ENCODE measurements at regions not wholly inside any gene's neighbourhood (a gene's known extent, or its start where the extent isn't known, plus 50 kb on each side); places are given as distances from the start of the nearest gene placed in this dataset.

GRCh38 chrX:42129022-42129940, 205.9 kb upstream of the CASK start:
- Histone ChIP-seq H3K4me3 (ENCODE audit: insufficient read length, low read depth) (no peak overlapping the region), H3K4me1 (ENCODE audit: insufficient read depth, insufficient read length) (no peaks in the 10 kb centered on the region), H3K9ac (ENCODE audit: insufficient read length, low read depth) (no peak overlapping the region), H3K27me3 (ENCODE audit: insufficient read depth, insufficient read length) (no peaks in the 10 kb centered on the region), H3K9me3 (ENCODE audit: insufficient read depth, low read length) (no peaks in the 10 kb centered on the region), H3K36me3 (ENCODE audit: insufficient read depth, insufficient read length, low read length) (no peaks in the 10 kb centered on the region)
- TF ChIP-seq ZNF274 (IDR thresholded peaks at IDR 0.05; ENCODE audit: low read depth, low read length) (no peak), SUZ12 (IDR thresholded peaks at IDR 0.05; ENCODE audit: extremely low read depth, insufficient read depth, insufficient read length) (no peak), YY1 (IDR thresholded peaks at IDR 0.05; ENCODE audit: insufficient read depth, insufficient read length) (no peak)
- DNase-seq (ENCODE audit: low read depth, low spot score) = no peak

DNA sequence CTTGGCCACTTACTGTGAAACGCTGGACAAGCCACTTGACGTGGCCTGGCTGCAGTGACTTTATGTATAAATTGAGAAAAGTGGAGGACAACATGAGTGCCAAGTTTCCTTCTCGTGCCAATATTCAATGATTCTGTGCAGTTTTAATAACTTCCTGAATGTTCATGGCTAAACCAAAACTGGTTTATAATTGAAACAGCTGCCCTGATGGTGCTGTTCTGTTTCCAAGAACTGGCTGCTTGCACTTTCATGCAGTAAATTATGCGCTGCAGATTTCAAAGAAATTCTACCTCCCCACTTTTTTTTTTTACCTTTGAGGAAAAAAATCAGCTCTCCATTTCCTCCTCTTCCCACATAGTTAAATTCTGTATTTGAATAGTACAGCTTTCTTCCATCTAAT, 205.2 kb upstream of the CASK start:
- no peaks in the 10 kb centered on the region for H3K9me3 ChIP-seq (ENCODE audit: insufficient read depth, low read length)
- H3K9ac ChIP-seq (ENCODE audit: insufficient read length, low read depth) = no peak overlapping the region
- H3K27me3 ChIP-seq (ENCODE audit: insufficient read depth, insufficient read length) = no peaks in the 10 kb centered on the region
- H3K36me3 ChIP-seq (ENCODE audit: insufficient read depth, insufficient read length, low read length) = no peaks in the 10 kb centered on the region
- no peaks in the 10 kb centered on the region for H3K4me1 ChIP-seq (ENCODE audit: insufficient read depth, insufficient read length)
- TF ChIP-seq SUZ12 (IDR thresholded peaks at IDR 0.05; ENCODE audit: extremely low read depth, insufficient read depth, insufficient read length) = no peak
- TF ChIP-seq YY1 (IDR thresholded peaks at IDR 0.05; ENCODE audit: insufficient read depth, insufficient read length) = no peak
- no peak for TF ChIP-seq ZNF274 (IDR thresholded peaks at IDR 0.05; ENCODE audit: low read depth, low read length)
- DNase-seq (ENCODE audit: low read depth, low spot score) = no peak
- H3K4me3 ChIP-seq (ENCODE audit: insufficient read length, low read depth) = no peak overlapping the region

DNA sequence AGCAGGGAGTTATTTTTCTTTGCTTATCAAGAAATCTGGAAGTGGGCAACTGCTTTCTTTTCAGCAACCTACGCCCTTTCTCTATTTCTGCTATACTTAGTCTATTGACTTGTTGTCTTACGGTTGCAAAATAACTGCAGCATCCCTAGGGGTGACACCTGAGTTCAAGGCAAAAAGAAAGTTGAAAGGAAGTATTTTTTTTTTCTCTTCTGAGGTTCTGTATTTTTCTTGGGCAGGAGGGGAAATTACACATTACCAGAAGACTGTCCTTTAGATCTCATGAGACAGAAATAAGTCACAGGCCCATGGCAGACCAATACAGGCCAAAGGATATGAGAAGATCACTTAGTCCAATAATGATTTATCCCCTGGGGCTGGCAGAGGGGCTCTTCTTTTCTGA, 204.7 kb upstream of the CASK start:
- Histone ChIP-seq H3K4me3 (ENCODE audit: insufficient read length, low read depth) (no peak overlapping the region), H3K9me3 (ENCODE audit: insufficient read depth, low read length) (no peaks in the 10 kb centered on the region), H3K36me3 (ENCODE audit: insufficient read depth, insufficient read length, low read length) (no peaks in the 10 kb centered on the region), H3K27me3 (ENCODE audit: insufficient read depth, insufficient read length) (no peaks in the 10 kb centered on the region), H3K4me1 (ENCODE audit: insufficient read depth, insufficient read length) (no peaks in the 10 kb centered on the region), H3K9ac (ENCODE audit: insufficient read length, low read depth) (no peak overlapping the region)
- DNase-seq (ENCODE audit: low read depth, low spot score) = no peak
- TF ChIP-seq ZNF274 (IDR thresholded peaks at IDR 0.05; ENCODE audit: low read depth, low read length) (no peak), SUZ12 (IDR thresholded peaks at IDR 0.05; ENCODE audit: extremely low read depth, insufficient read depth, insufficient read length) (no peak), YY1 (IDR thresholded peaks at IDR 0.05; ENCODE audit: insufficient read depth, insufficient read length) (no peak)

DNA sequence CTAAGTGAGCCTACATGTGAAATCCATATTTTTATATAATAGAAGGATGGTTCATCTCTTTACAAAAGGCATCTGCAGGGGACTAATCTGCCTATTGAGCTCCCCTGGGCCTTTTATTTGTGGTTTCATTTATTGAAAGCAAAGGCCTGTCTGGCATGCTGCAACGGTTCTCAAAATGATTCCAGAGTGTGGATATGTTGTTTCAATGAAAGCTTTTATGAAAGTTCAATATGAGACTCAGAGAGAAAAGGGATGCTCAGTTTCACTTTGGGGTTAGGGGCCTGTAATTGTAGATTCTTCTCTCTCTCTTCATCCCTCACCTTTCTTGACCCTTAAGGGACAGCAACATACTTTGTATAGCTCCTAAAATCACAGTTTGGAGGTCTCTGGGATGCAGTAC, 204.2 kb upstream of the CASK start:
- H3K4me3 ChIP-seq (ENCODE audit: insufficient read length, low read depth) = no peak overlapping the region
- no peaks in the 10 kb centered on the region for H3K27me3 ChIP-seq (ENCODE audit: insufficient read depth, insufficient read length)
- H3K9ac ChIP-seq (ENCODE audit: insufficient read length, low read depth) = no peak overlapping the region
- no peak for DNase-seq (ENCODE audit: low read depth, low spot score)
- no peaks in the 10 kb centered on the region for H3K36me3 ChIP-seq (ENCODE audit: insufficient read depth, insufficient read length, low read length)
- TF ChIP-seq ZNF274 (IDR thresholded peaks at IDR 0.05; ENCODE audit: low read depth, low read length) = no peak
- no peak for TF ChIP-seq YY1 (IDR thresholded peaks at IDR 0.05; ENCODE audit: insufficient read depth, insufficient read length)
- no peak for TF ChIP-seq SUZ12 (IDR thresholded peaks at IDR 0.05; ENCODE audit: extremely low read depth, insufficient read depth, insufficient read length)
- H3K4me1 ChIP-seq (ENCODE audit: insufficient read depth, insufficient read length) = no peaks in the 10 kb centered on the region
- no peaks in the 10 kb centered on the region for H3K9me3 ChIP-seq (ENCODE audit: insufficient read depth, low read length)

- DNase-seq (ENCODE audit: low read depth, low spot score) = no peak
- no peak for TF ChIP-seq SUZ12 (IDR thresholded peaks at IDR 0.05; ENCODE audit: extremely low read depth, insufficient read depth, insufficient read length)
- no peak for TF ChIP-seq ZNF274 (IDR thresholded peaks at IDR 0.05; ENCODE audit: low read depth, low read length)
- no peak for TF ChIP-seq YY1 (IDR thresholded peaks at IDR 0.05; ENCODE audit: insufficient read depth, insufficient read length)
These were observed 200.0 kb upstream of the CASK start for GRCh38 chrX:42123369-42123768.

GRCh38 chrX:42119076-42119475, 195.7 kb upstream of the CASK start:
- H3K36me3 ChIP-seq (ENCODE audit: insufficient read depth, insufficient read length, low read length) = no peaks in the 10 kb centered on the region
- H3K9me3 ChIP-seq (ENCODE audit: insufficient read depth, low read length) = no peaks in the 10 kb centered on the region; the same call in 1 of the 2 replicates
- H3K9ac ChIP-seq (ENCODE audit: insufficient read length, low read depth) = no peak overlapping the region
- no peaks in the 10 kb centered on the region for H3K27me3 ChIP-seq (ENCODE audit: insufficient read depth, insufficient read length)
- TF ChIP-seq ZNF274 (IDR thresholded peaks at IDR 0.05; ENCODE audit: low read depth, low read length) (no peak), YY1 (IDR thresholded peaks at IDR 0.05; ENCODE audit: insufficient read depth, insufficient read length) (no peak), SUZ12 (IDR thresholded peaks at IDR 0.05; ENCODE audit: extremely low read depth, insufficient read depth, insufficient read length) (no peak)
- no peak for DNase-seq (ENCODE audit: low read depth, low spot score)
- H3K4me1 ChIP-seq (ENCODE audit: insufficient read depth, insufficient read length) = no peaks in the 10 kb centered on the region
- no peak overlapping the region for H3K4me3 ChIP-seq (ENCODE audit: insufficient read length, low read depth)

More at GRCh38 chrX:42123369-42123768, 200.0 kb upstream of the CASK start:
- no peaks in the 10 kb centered on the region for H3K36me3 ChIP-seq (ENCODE audit: insufficient read depth, insufficient read length, low read length)
- H3K4me1 ChIP-seq (ENCODE audit: insufficient read depth, insufficient read length) = no peaks in the 10 kb centered on the region
- H3K27me3 ChIP-seq (ENCODE audit: insufficient read depth, insufficient read length) = no peaks in the 10 kb centered on the region
- no peak overlapping the region for H3K9ac ChIP-seq (ENCODE audit: insufficient read length, low read depth)
- no peak overlapping the region for H3K4me3 ChIP-seq (ENCODE audit: insufficient read length, low read depth)
- no peaks in the 10 kb centered on the region for H3K9me3 ChIP-seq (ENCODE audit: insufficient read depth, low read length)

- TF ChIP-seq ZNF274 (IDR thresholded peaks at IDR 0.05; ENCODE audit: low read depth, low read length) = no peak
- TF ChIP-seq YY1 (IDR thresholded peaks at IDR 0.05; ENCODE audit: insufficient read depth, insufficient read length) = no peak
- TF ChIP-seq SUZ12 (IDR thresholded peaks at IDR 0.05; ENCODE audit: extremely low read depth, insufficient read depth, insufficient read length) = no peak
- Histone ChIP-seq H3K9me3 (ENCODE audit: insufficient read depth, low read length) (peaks cover 9% of the 10 kb centered on the region; the same call in 1 of the 2 replicates), H3K4me3 (ENCODE audit: insufficient read length, low read depth) (no peak overlapping the region), H3K27me3 (ENCODE audit: insufficient read depth, insufficient read length) (no peaks in the 10 kb centered on the region), H3K9ac (ENCODE audit: insufficient read length, low read depth) (no peak overlapping the region), H3K36me3 (ENCODE audit: insufficient read depth, insufficient read length, low read length) (no peaks in the 10 kb centered on the region), H3K4me1 (ENCODE audit: insufficient read depth, insufficient read length) (no peaks in the 10 kb centered on the region)
- no peak for DNase-seq (ENCODE audit: low read depth, low spot score)
These were observed 194.0 kb upstream of the CASK start for GRCh38 chrX:42117318-42117717.

Data from NT2/D1 (cell line).